ENCODE measurements at regions not wholly inside any gene's neighbourhood (a gene's known extent, or its start where the extent isn't known, plus 50 kb on each side); places are given as distances from the start of the nearest gene placed in this dataset.
"Not testable (repeated sequence)": the region's sequence is repeated elsewhere in the genome, so short reads cannot be mapped to it uniquely, and the experiment has no call there.

DNA sequence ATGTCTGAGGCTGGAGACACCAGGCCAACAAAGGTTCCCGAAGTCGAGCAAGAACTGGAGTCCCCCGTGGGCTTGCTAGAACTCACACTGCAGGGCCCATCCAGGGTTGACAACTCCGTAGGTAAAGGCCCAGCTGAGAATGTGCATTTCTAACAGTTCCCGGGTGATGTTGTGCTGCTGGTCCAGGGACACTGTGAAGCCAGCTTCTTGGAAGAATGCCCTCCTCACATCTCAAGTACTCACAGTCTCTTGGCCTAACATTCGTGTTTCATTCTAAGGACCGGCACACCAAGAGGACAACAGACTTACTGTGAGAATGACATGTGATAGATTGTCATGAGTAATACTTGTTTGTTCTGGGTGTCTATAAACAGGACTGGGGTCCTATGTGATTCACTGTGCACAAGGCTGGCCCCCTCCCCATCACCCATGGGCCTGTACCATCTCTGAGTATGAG lies 682.3 kb upstream of the IGFBP3 start:
- H3K4me3 ChIP-seq = no peak overlapping the region
- TF ChIP-seq, protein P1, sequence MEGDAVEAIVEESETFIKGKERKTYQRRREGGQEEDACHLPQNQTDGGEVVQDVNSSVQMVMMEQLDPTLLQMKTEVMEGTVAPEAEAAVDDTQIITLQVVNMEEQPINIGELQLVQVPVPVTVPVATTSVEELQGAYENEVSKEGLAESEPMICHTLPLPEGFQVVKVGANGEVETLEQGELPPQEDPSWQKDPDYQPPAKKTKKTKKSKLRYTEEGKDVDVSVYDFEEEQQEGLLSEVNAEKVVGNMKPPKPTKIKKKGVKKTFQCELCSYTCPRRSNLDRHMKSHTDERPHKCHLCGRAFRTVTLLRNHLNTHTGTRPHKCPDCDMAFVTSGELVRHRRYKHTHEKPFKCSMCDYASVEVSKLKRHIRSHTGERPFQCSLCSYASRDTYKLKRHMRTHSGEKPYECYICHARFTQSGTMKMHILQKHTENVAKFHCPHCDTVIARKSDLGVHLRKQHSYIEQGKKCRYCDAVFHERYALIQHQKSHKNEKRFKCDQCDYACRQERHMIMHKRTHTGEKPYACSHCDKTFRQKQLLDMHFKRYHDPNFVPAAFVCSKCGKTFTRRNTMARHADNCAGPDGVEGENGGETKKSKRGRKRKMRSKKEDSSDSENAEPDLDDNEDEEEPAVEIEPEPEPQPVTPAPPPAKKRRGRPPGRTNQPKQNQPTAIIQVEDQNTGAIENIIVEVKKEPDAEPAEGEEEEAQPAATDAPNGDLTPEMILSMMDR (IDR thresholded peaks at IDR 0.05) = no peak
- peak; percentile 75 for DNase-seq (ENCODE audit: low spot score)
- peak overlapping the region; percentile 90 to 93 for H3K27ac ChIP-seq

DNA sequence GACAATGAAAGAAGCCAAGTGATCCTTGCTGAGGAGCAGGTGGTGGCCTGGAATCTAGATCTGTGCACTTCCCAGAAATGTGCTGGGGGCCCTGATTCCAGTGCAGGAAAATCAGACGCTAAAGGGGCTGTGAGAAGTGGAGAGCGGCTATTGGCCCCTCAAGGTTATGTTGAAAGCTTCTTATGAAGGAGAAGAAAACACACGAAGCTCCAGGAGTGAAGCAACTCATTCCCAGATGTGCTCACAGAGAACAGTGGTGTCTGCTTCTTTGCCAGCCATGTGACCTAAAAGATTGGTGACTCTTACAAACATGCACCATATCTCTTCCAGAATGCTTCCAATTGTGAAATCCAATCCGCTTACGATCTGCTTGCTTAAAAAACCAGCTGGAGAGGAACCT lies 679.3 kb upstream of the IGFBP3 start:
- DNase-seq (ENCODE audit: low spot score) = peak; percentile 76
- TF ChIP-seq, protein P1 (IDR thresholded peaks at IDR 0.05) = no peak
- Histone ChIP-seq H3K27ac (peak overlapping the region in 1 of 2 donors; percentile 2), H3K4me3 (no peak overlapping the region)

DNA sequence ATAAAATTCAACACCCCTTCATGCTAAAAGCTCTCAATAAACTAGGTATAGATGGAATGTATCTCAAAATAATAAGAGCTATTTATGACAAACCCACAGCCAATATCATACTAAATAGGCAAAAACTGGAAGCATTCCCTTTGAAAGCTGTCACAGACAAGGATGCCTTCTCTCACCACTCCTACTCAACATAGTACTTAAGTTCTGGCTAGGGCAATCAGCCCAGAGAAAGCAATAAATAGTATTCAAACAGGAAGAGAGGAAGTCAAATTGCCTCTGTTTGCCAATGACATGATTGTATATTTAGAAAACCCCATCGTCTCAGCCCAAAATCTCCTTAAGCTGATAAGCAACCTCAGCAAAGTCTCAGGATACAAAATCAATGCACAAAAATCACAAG lies 673.8 kb upstream of the IGFBP3 start:
- not testable (repeated sequence) for H3K27ac ChIP-seq; DNase-seq (ENCODE audit: low spot score); H3K4me3 ChIP-seq

DNA sequence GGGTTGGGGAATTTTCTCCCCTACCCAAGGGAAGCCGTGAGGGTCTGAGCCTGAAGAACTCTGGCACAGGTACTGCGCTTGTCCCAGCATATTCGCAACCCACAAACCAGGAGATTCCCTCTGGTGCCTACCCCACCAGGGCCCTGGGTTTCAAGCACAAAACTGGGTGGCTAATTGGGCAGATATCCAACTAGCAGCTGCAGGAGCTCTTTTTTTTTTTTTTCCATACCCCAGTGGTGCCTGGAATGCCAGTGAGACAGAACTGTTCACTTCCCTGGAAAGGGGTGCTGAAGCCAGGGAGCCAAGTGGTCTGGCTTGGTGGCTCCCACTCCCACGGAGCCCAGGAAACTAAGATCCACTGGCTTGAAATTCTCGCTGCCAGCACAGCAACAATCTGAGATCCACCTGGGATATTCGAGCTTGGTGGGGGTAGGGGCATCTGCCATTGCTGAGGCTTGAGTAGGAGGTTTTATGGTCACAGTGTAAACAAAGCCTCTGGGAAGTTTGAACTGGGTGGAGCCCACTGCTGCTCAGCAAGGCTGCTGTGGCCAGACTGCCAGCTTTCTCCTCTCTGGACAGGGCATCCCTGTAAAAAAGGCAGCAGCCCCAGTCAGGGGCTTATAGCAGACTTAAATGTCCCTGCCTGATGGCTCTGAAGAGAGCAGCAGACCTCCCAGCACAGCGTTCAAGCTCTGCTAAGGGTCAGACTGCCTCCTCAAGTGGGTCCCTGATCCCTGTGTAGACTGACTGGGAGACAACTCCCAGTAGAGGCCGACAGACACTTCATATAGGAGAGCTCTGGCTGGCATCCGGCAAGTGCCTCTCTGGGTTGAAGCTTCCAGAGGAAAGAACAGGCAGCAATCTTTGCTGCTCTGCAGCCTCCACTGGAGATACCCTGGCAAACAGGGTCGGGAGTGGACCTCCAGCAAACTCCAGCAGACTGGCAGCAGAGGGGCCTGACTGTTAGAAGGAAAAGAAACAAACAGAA lies 670.1 kb upstream of the IGFBP3 start:
- not testable (repeated sequence) for H3K4me3 ChIP-seq; H3K27ac ChIP-seq; DNase-seq (ENCODE audit: low spot score)

DNA sequence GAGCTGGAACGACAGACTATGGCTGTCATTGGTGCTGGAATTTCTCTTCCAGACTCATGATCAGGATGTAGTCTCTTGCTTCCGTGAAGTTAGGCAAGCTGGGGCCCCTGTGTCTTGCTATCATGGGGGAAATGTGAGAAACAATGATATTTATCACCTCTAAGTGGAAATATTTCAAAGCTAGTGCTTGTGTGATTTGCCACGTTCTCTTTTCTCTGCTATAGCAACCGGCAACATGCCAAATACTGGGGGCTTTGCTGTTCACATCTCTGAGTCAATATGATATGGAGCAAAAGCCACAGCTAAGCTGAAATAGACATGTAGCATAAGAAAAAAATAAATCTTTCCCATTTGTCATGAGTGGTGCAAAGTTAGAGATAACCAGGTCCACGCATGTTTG lies 668.2 kb upstream of the IGFBP3 start:
- DNase-seq (ENCODE audit: low spot score) = no peak
- TF ChIP-seq, protein P1 (IDR thresholded peaks at IDR 0.05) = no peak
- H3K27ac ChIP-seq = no peak overlapping the region

DNA sequence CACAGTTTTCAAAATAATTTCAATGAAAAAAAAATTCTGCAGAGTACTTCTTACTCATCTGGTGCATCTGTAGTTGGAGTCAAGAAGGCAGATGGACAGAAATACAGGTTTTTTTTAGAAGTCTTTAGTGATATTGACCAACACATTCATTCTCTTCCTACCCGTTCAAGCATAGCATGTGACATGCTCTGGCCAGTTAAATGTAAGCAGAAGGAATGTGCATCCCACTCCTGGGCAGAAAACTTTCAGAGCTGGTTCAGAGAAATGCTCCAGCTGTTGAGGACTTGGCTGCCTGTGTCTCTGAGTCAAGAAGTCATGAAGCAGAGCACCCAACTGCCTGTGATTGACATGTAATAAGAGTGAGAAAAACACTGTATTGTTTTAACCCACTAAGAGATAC lies 665.3 kb upstream of the IGFBP3 start:
- no peak for DNase-seq (ENCODE audit: low spot score)
- TF ChIP-seq, protein P1 (IDR thresholded peaks at IDR 0.05) = no peak
- Histone ChIP-seq H3K27ac (no peak overlapping the region), H3K4me3 (no peak overlapping the region)

More for the DNA sequence above, 668.2 kb upstream of the IGFBP3 start:
- no peak overlapping the region for H3K4me3 ChIP-seq

DNA sequence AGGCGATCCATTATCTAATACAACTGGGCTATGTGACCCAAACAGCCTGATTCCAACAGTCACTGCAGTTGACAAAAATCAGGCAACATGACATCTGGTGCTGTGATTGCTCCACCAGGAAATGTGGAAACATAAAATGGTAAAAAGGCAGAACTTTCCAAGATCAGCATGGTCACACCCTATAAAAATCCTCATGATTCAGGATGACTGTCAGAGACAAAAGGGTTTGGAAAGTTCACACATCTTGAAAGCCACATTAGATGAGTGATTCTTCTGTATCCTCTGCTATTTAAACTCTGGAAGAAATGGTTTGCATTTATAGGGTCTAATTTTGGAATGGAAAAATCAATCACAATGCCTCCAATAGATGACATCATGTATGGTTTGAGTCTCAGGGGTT lies 662.6 kb upstream of the IGFBP3 start:
- H3K27ac ChIP-seq = no peak overlapping the region
- TF ChIP-seq, protein P1 (IDR thresholded peaks at IDR 0.05) = no peak
- no peak overlapping the region for H3K4me3 ChIP-seq
- no peak for DNase-seq (ENCODE audit: low spot score)

DNA sequence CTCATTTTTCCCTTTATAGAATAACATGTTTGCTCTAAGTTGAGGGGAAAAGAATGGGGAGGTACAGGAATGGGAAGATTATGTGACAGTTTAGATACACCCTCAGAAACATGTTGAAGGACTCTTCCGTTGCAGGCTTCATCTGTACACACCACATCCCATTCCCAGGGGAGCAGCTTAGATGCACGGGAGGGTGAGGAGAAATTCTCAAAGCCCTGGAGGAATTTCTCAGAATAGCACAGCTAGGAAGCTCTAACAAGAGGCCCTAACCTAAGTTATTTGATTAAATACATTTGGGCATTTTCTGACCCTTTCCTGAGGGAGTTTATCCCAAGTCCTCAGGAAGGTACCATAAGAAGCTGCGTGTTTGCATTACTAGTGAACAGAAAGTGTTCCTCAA lies 660.2 kb upstream of the IGFBP3 start:
- DNase-seq (ENCODE audit: low spot score) = no peak
- no peak overlapping the region for H3K27ac ChIP-seq
- TF ChIP-seq, protein P1 (IDR thresholded peaks at IDR 0.05) = no peak
- no peak overlapping the region for H3K4me3 ChIP-seq
